KMS-11 (cell line): ENCODE measurements at regions not wholly inside any gene's neighbourhood (a gene's known extent, or its start where the extent isn't known, plus 50 kb on each side); places are given as distances from the start of the nearest gene placed in this dataset.

Experiments
- H2AFZ ChIP-seq: fragments of 200-600 bp; sonication (generic); 2 replicates; pipeline ENCODE4 v1.6.1; 2016; ENCODE audit warnings: antibody characterized with exemption, mixed run types, low read depth
- H3K27ac ChIP-seq: fragments of 200-600 bp; sonication (generic); 2 replicates; pipeline ENCODE4 v1.6.1; 2016; ENCODE audit warnings: mild to moderate bottlenecking, mixed run types
- H3K27me3 ChIP-seq: fragments of 200-600 bp; sonication (generic); 2 replicates; pipeline ENCODE4 v1.6.1; 2017; ENCODE audit warnings: mild to moderate bottlenecking, low read depth, mixed run types, moderate library complexity; ENCODE audit not compliant: insufficient read depth
- H3K36me3 ChIP-seq: fragments of 200-600 bp; sonication (generic); 2 replicates; pipeline ENCODE4 v1.6.1; 2017; ENCODE audit warnings: mild to moderate bottlenecking, mixed run types; ENCODE audit not compliant: insufficient read depth
- H3K4me1 ChIP-seq: fragments of 200-600 bp; sonication (generic); 2 replicates; pipeline ENCODE4 v1.6.1; 2016; ENCODE audit warnings: mild to moderate bottlenecking, low read depth, mixed run types; ENCODE audit not compliant: poor library complexity, severe bottlenecking
- H3K4me2 ChIP-seq: fragments of 200-600 bp; sonication (generic); 2 replicates; pipeline ENCODE4 v1.7.0; 2016; ENCODE audit warnings: mild to moderate bottlenecking, mixed run types
- H3K4me3 ChIP-seq: fragments of 200-600 bp; sonication (generic); IDR thresholded peaks from 2 replicates; pipeline ENCODE4 v1.6.1; 2017; ENCODE audit warnings: low read depth, low read length, mixed read lengths; ENCODE audit not compliant: insufficient read depth
- H3K79me2 ChIP-seq: fragments of 200-600 bp; sonication (generic); 2 replicates; pipeline ENCODE4 v1.6.1; 2016; ENCODE audit warnings: low read depth, mixed run types; ENCODE audit not compliant: insufficient read depth
- H3K9ac ChIP-seq: fragments of 200-600 bp; sonication (generic); 2 replicates; pipeline ENCODE4 v1.6.1; 2016; ENCODE audit warnings: mild to moderate bottlenecking, mixed run types
- H4K20me1 ChIP-seq: fragments of 200-600 bp; sonication (generic); 2 replicates; pipeline ENCODE4 v1.6.1; 2016; ENCODE audit warnings: mild to moderate bottlenecking, mixed run types; ENCODE audit not compliant: insufficient read depth
- CTCF ChIP-seq: fragments of 200-600 bp; sonication (generic); conservative IDR thresholded peaks from 2 replicates; pipeline ENCODE4 v1.6.1; 2017; ENCODE audit warnings: low read depth, mild to moderate bottlenecking, antibody characterized with exemption, low read length, moderate library complexity, mixed read lengths

GRCh38 chr13:99863789-99864626 is 107.6 kb downstream of the ZIC5 start:
- H3K4me2 ChIP-seq: no peak overlapping the region
- no peaks in the 10 kb centered on the region for H4K20me1 ChIP-seq
- H3K9ac ChIP-seq: no peak overlapping the region
- no peaks in the 10 kb centered on the region for H3K79me2 ChIP-seq
- H3K4me3 ChIP-seq: no peak overlapping the region
- H3K27ac ChIP-seq: no peak overlapping the region
- H3K27me3 ChIP-seq: 0 out of 2 replicates have a peak, but pooled peaks cover 3% of the 10 kb centered on the region
- no peak overlapping the region for H2AFZ ChIP-seq
- no peaks in the 10 kb centered on the region for H3K36me3 ChIP-seq
- peaks cover 17% of the 10 kb centered on the region for H3K4me1 ChIP-seq
- no peak for TF ChIP-seq CTCF

- Histone ChIP-seq H3K9ac (no peak overlapping the region), H3K79me2 (no peaks in the 10 kb centered on the region), H3K4me1 (peaks cover 23% of the 10 kb centered on the region), H2AFZ (no peak overlapping the region), H4K20me1 (no peaks in the 10 kb centered on the region), H3K4me3 (no peak overlapping the region), H3K36me3 (no peaks in the 10 kb centered on the region), H3K27me3 (peaks cover 12% of the 10 kb centered on the region; the same call in 1 of the 2 replicates), H3K4me2 (no peak overlapping the region), H3K27ac (no peak overlapping the region)
- TF ChIP-seq CTCF: no peak
Measured at GRCh38 chr13:99862244-99862643, 109.3 kb downstream of the ZIC5 start.

GRCh38 chr13:99861771-99862170 is 109.8 kb downstream of the ZIC5 start:
- Histone ChIP-seq H3K79me2 (no peaks in the 10 kb centered on the region), H3K27me3 (peaks cover 12% of the 10 kb centered on the region; the same call in 1 of the 2 replicates), H3K27ac (no peak overlapping the region), H3K4me1 (peaks cover 23% of the 10 kb centered on the region), H4K20me1 (no peaks in the 10 kb centered on the region), H3K36me3 (no peaks in the 10 kb centered on the region), H3K4me2 (no peak overlapping the region), H3K9ac (no peak overlapping the region), H3K4me3 (no peak overlapping the region), H2AFZ (no peak overlapping the region)
- no peak for TF ChIP-seq CTCF

GRCh38 chr13:99860745-99861144 is 110.8 kb downstream of the ZIC5 start:
- Histone ChIP-seq H3K4me2 (no peak overlapping the region), H3K27ac (no peak overlapping the region), H3K27me3 (peaks cover 12% of the 10 kb centered on the region; the same call in 1 of the 2 replicates), H3K4me1 (peaks cover 23% of the 10 kb centered on the region), H3K36me3 (no peaks in the 10 kb centered on the region), H3K9ac (no peak overlapping the region), H4K20me1 (no peaks in the 10 kb centered on the region), H3K79me2 (no peaks in the 10 kb centered on the region), H2AFZ (no peak overlapping the region), H3K4me3 (no peak overlapping the region)
- no peak for TF ChIP-seq CTCF
